ENCODE measurements at regions not wholly inside any gene's neighbourhood (a gene's known extent, or its start where the extent isn't known, plus 50 kb on each side); places are given as distances from the start of the nearest gene placed in this dataset.
A peak's percentile ranks its signal among the peaks of the same experiment; 100 is the strongest.

- H3K4me3 Mint-ChIP-seq = no peak overlapping the region
- no peaks in the 10 kb centered on the region for H3K4me1 Mint-ChIP-seq
- peaks cover 4% of the 10 kb centered on the region for H3K36me3 Mint-ChIP-seq (ENCODE audit: low read depth)
- no peaks in the 10 kb centered on the region for H3K27me3 Mint-ChIP-seq (ENCODE audit: low read depth)
- peaks cover 33% of the 10 kb centered on the region for H3K9me3 Mint-ChIP-seq
- H3K27ac Mint-ChIP-seq = no peak overlapping the region
- TF ChIP-seq, protein P1, sequence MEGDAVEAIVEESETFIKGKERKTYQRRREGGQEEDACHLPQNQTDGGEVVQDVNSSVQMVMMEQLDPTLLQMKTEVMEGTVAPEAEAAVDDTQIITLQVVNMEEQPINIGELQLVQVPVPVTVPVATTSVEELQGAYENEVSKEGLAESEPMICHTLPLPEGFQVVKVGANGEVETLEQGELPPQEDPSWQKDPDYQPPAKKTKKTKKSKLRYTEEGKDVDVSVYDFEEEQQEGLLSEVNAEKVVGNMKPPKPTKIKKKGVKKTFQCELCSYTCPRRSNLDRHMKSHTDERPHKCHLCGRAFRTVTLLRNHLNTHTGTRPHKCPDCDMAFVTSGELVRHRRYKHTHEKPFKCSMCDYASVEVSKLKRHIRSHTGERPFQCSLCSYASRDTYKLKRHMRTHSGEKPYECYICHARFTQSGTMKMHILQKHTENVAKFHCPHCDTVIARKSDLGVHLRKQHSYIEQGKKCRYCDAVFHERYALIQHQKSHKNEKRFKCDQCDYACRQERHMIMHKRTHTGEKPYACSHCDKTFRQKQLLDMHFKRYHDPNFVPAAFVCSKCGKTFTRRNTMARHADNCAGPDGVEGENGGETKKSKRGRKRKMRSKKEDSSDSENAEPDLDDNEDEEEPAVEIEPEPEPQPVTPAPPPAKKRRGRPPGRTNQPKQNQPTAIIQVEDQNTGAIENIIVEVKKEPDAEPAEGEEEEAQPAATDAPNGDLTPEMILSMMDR (IDR thresholded peaks at IDR 0.05; ENCODE audit: unreplicated experiment in 3 of 3) = no peak
These were observed 621.0 kb downstream of the ARL4A start for GRCh38 chr7:13308423-13308822.

- Mint-ChIP-seq H3K4me1 (no peaks in the 10 kb centered on the region), H3K9me3 (peaks cover 30% of the 10 kb centered on the region), H3K27ac (no peak overlapping the region), H3K36me3 (ENCODE audit: low read depth) (peaks cover 4% of the 10 kb centered on the region), H3K4me3 (no peak overlapping the region), H3K27me3 (ENCODE audit: low read depth) (no peaks in the 10 kb centered on the region)
- TF ChIP-seq, protein P1 (IDR thresholded peaks at IDR 0.05; ENCODE audit: unreplicated experiment in 3 of 3) = peak in 1 of 3 experiments; percentile 9
These were observed 622.1 kb downstream of the ARL4A start for GRCh38 chr7:13309535-13309934.

GRCh38 chr7:13312307-13312706 is 624.9 kb downstream of the ARL4A start:
- no peak overlapping the region for H3K4me3 Mint-ChIP-seq
- no peak overlapping the region for H3K27ac Mint-ChIP-seq
- H3K27me3 Mint-ChIP-seq (ENCODE audit: low read depth) = no peaks in the 10 kb centered on the region
- H3K9me3 Mint-ChIP-seq = peaks cover 19% of the 10 kb centered on the region
- H3K4me1 Mint-ChIP-seq = no peaks in the 10 kb centered on the region
- peaks cover 4% of the 10 kb centered on the region for H3K36me3 Mint-ChIP-seq (ENCODE audit: low read depth)
- TF ChIP-seq, protein P1 (IDR thresholded peaks at IDR 0.05; ENCODE audit: unreplicated experiment in 3 of 3) = no peak

DNA sequence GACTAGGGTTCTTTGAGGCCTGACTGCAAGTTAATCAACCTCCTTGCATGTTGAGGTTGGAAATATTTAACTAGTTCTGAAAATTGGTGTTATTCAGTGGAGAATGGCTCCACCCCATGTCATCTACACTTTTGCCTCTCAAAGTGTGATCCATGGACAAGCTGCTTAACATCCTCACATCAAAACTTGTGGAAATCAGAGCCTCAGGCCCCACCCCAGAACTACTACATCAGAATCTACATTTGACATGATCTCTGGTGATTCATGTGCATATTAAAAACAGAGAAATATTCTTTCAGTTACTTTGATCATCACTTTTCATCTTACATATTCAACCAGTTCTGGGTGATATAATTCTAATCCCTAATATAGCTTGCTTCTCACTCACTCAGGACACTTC is 632.9 kb downstream of the ARL4A start:
- Mint-ChIP-seq H3K4me3 (no peak overlapping the region), H3K36me3 (ENCODE audit: low read depth) (no peaks in the 10 kb centered on the region), H3K27ac (no peak overlapping the region), H3K9me3 (no peaks in the 10 kb centered on the region), H3K4me1 (peaks cover 6% of the 10 kb centered on the region), H3K27me3 (ENCODE audit: low read depth) (no peaks in the 10 kb centered on the region)
- TF ChIP-seq, protein P1 (IDR thresholded peaks at IDR 0.05; ENCODE audit: unreplicated experiment in 3 of 3) = no peak

- Mint-ChIP-seq H3K27me3 (ENCODE audit: low read depth) (no peaks in the 10 kb centered on the region), H3K27ac (peak overlapping the region in 1 of 3 experiments; percentile 35), H3K36me3 (ENCODE audit: low read depth) (no peaks in the 10 kb centered on the region), H3K4me3 (no peak overlapping the region), H3K4me1 (peaks cover 6% of the 10 kb centered on the region), H3K9me3 (no peaks in the 10 kb centered on the region)
- TF ChIP-seq, protein P1 (IDR thresholded peaks at IDR 0.05; ENCODE audit: unreplicated experiment in 3 of 3) = no peak
These were observed 633.9 kb downstream of the ARL4A start for GRCh38 chr7:13321316-13321715.

- TF ChIP-seq, protein P1 (IDR thresholded peaks at IDR 0.05; ENCODE audit: unreplicated experiment in 3 of 3) = no peak
- H3K36me3 Mint-ChIP-seq (ENCODE audit: low read depth) = no peaks in the 10 kb centered on the region
- H3K27ac Mint-ChIP-seq = peak overlapping the region in 1 of 3 experiments; percentile 35
- no peaks in the 10 kb centered on the region for H3K9me3 Mint-ChIP-seq
- peaks cover 6% of the 10 kb centered on the region for H3K4me1 Mint-ChIP-seq
- H3K27me3 Mint-ChIP-seq (ENCODE audit: low read depth) = no peaks in the 10 kb centered on the region
- no peak overlapping the region for H3K4me3 Mint-ChIP-seq
These were observed 634.7 kb downstream of the ARL4A start for GRCh38 chr7:13322126-13322525.
